Upper lobe of right lung (tissue), 1 donor: ENCODE measurements at regions not wholly inside any gene's neighbourhood (a gene's known extent, or its start where the extent isn't known, plus 50 kb on each side); places are given as distances from the start of the nearest gene placed in this dataset.

Experiments used
- ATAC-seq: fragments of 200-7000 bp; cut with Tn5 transposase; one replicate; pipeline ENCODE4 v1.9.1; 2020; ENCODE audit warnings: mild to moderate bottlenecking, moderate library complexity
- DNase-seq: peaks from one replicate; pipeline ENCODE4 v3.0.0-alpha.2; 2020
- H3K27ac ChIP-seq: fragments of 200-600 bp; one replicate; pipeline ENCODE4 v1.8.0; 2022
- H3K27me3 ChIP-seq: fragments of 200-600 bp; one replicate; pipeline ENCODE4 v1.8.0; 2022; ENCODE audit warnings: mild to moderate bottlenecking
- H3K36me3 ChIP-seq: fragments of 200-600 bp; one replicate; pipeline ENCODE4 v1.8.0; 2022
- H3K4me1 ChIP-seq: fragments of 200-600 bp; one replicate; pipeline ENCODE4 v1.8.0; 2022
- H3K4me3 ChIP-seq: fragments of 200-600 bp; one replicate; pipeline ENCODE4 v1.8.0; 2022; ENCODE audit warnings: mild to moderate bottlenecking
- H3K9me3 ChIP-seq: fragments of 200-600 bp; one replicate; pipeline ENCODE4 v1.8.0; 2022
- CTCF ChIP-seq: fragments of 200-600 bp; IDR thresholded peaks from one replicate; pipeline ENCODE4 v1.8.0; 2022; ENCODE audit warnings: antibody characterized with exemption
- intact Hi-C: fragments of 100-400 bp; cut with DNase I; formaldehyde crosslinking; loops from one replicate; pipeline ENCODE4 v1.11.0; 2022
- donor health status: DM: no; HTN: yes; CAD: no; lungs with severe emphysema.

GRCh38 chr4:144518181-144518895, 127.6 kb upstream of the HHIP start:
- intact Hi-C loops, result no loop called here
- TF ChIP-seq CTCF, result no peak
- no peak for ATAC-seq

GRCh38 chr4:144531841-144532240, 114.1 kb upstream of the HHIP start:
- H3K27ac ChIP-seq, result no peak overlapping the region
- H3K4me1 ChIP-seq, result no peaks in the 10 kb centered on the region
- intact Hi-C loops, result no loop called here
- no peak overlapping the region for H3K4me3 ChIP-seq
- DNase-seq, result no peak
- no peak for TF ChIP-seq CTCF
- H3K27me3 ChIP-seq, result no peaks in the 10 kb centered on the region
- H3K36me3 ChIP-seq, result no peaks in the 10 kb centered on the region
- ATAC-seq, result no peak
- H3K9me3 ChIP-seq, result no peaks in the 10 kb centered on the region

More at GRCh38 chr4:144518181-144518895, 127.6 kb upstream of the HHIP start:
- Histone ChIP-seq H3K4me3 (no peak overlapping the region), H3K27me3 (no peaks in the 10 kb centered on the region), H3K27ac (no peak overlapping the region), H3K4me1 (no peaks in the 10 kb centered on the region), H3K9me3 (no peaks in the 10 kb centered on the region), H3K36me3 (no peaks in the 10 kb centered on the region)
- DNase-seq, result no peak

GRCh38 chr4:144547678-144548298, 98.2 kb upstream of the HHIP start:
- ATAC-seq, result no peak
- no peak overlapping the region for H3K4me3 ChIP-seq
- no peaks in the 10 kb centered on the region for H3K27me3 ChIP-seq
- no peaks in the 10 kb centered on the region for H3K36me3 ChIP-seq
- no peak overlapping the region for H3K27ac ChIP-seq
- H3K4me1 ChIP-seq, result no peaks in the 10 kb centered on the region
- no peak for TF ChIP-seq CTCF
- intact Hi-C loops, result no loop called here
- no peaks in the 10 kb centered on the region for H3K9me3 ChIP-seq
- no peak for DNase-seq

- Histone ChIP-seq H3K27ac (no peak overlapping the region), H3K27me3 (no peaks in the 10 kb centered on the region), H3K4me1 (no peaks in the 10 kb centered on the region), H3K36me3 (no peaks in the 10 kb centered on the region), H3K4me3 (no peak overlapping the region), H3K9me3 (no peaks in the 10 kb centered on the region)
- TF ChIP-seq CTCF, result no peak
- DNase-seq (no peak), ATAC-seq (no peak)
- intact Hi-C loops, result no loop called here
Measured at GRCh38 chr4:144556636-144557035, 89.3 kb upstream of the HHIP start.

DNA sequence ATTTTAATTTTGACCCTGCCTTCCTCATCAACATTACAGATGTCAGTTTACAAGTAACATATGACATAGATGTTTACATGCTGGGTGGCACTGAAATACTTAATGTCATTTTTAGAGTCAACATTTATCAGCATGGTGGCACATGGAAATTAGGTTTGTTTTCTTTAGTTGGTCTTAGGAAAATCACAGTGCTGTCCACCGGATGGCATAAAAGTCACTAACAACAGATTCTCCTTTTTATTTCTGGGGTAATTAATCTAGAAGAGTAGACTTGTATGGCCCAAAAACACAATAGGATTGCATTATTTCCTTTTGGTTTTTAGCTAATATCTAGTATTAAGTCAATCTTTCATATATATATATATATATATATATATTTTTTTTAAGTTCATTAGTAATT, 88.6 kb upstream of the HHIP start:
- intact Hi-C loops, result no loop called here
- Histone ChIP-seq H3K36me3 (no peaks in the 10 kb centered on the region), H3K27me3 (no peaks in the 10 kb centered on the region), H3K4me3 (no peak overlapping the region), H3K9me3 (no peaks in the 10 kb centered on the region), H3K27ac (no peak overlapping the region), H3K4me1 (no peaks in the 10 kb centered on the region)
- ATAC-seq (no peak), DNase-seq (no peak)
- no peak for TF ChIP-seq CTCF
